HepG2 (cell line): ENCODE measurements at regions not wholly inside any gene's neighbourhood (a gene's known extent, or its start where the extent isn't known, plus 50 kb on each side); places are given as distances from the start of the nearest gene placed in this dataset.

Experiments
- ATAC-seq: fragments of 200-7000 bp; cut with Tn5 transposase; 3 replicates; pipeline ENCODE4 v1.9.1; 2020; ENCODE audit warnings: mild to moderate bottlenecking, moderate library complexity
- BruUV-seq: library from RNA; stranded (reverse); fragments of 400-500 nt; replicated peaks from 2 replicates; lab custom pipeline; 2021; lab: Mats Ljungman, UMichigan
- CTCF ChIA-PET: fragments of 300-600 bp; formaldehyde crosslinking; extraction: SDS; loops from one replicate; lab custom pipeline; 2021; ENCODE audit warnings: low total read pairs, inconsistent platforms, low intra/inter-chr PET ratio; lab: Yijun Ruan, JAX
- POLR2A ChIA-PET: fragments of 350-600 bp; sonication (Branson Sonifier 250); formaldehyde crosslinking; loops from one replicate; lab custom pipeline; 2020; ENCODE audit warnings: antibody characterized with exemption, inconsistent platforms; lab: Yijun Ruan, JAX
- DNase-seq: peaks from one replicate; pipeline ENCODE4 v3.0.0-alpha.2; 2015; ENCODE audit warnings: low spot score
- FAIRE-seq: peaks from 3 replicates; lab custom pipeline; 2011; peaks lifted over from hg19 to GRCh38; lab: Jason Lieb, UNC
- H2AFZ ChIP-seq: one replicate; pipeline ENCODE4 v1.6.1; 2011; ENCODE audit warnings: low read length, inconsistent platforms
- H3K27ac ChIP-seq: fragments of 300-600 bp; 3 replicates; pipeline ENCODE4 v1.8.0; 2011; ENCODE audit warnings: mixed run types, mild to moderate bottlenecking, mixed read lengths, low read length, inconsistent platforms; ENCODE audit not compliant: insufficient read depth; ENCODE audit errors: extremely low read length
- H3K27me3 ChIP-seq, 2 experiments: fragments of 200-600 bp in 1 of 2; 2 replicates in 1 of 2; 3 replicates in 1 of 2; pipeline versions ENCODE4 v1.6.0 to v1.8.0; 2011; ENCODE audit warnings: low read length in 2 of 2, mild to moderate bottlenecking in 2 of 2, moderate library complexity in 2 of 2, inconsistent platforms in 1 of 2; ENCODE audit not compliant: insufficient read depth in 2 of 2, control insufficient read depth in 1 of 2
- H3K36me3 ChIP-seq, 2 experiments: fragments of 200-600 bp in 1 of 2; replicated peaks in 1 of 2; 2 replicates in 1 of 2; 3 replicates in 1 of 2; pipeline versions ENCODE4 v1.5.1 to v1.8.0; 2011; ENCODE audit warnings: low read length in 2 of 2, inconsistent platforms in 1 of 2; ENCODE audit not compliant: insufficient read depth in 2 of 2, control insufficient read depth in 1 of 2
- H3K4me1 ChIP-seq: 2 replicates; pipeline ENCODE4 v1.5.1; 2012; ENCODE audit warnings: low read length, inconsistent platforms; ENCODE audit not compliant: insufficient read depth
- H3K4me2 ChIP-seq: 2 replicates; pipeline ENCODE4 v1.6.0; 2011; ENCODE audit warnings: low read depth, low read length, inconsistent platforms
- H3K4me3 ChIP-seq, 3 experiments: fragments of 200-600 bp in 1 of 3; sonication (generic), shearing (Covaris generic) in 1 of 3; replicated peaks in 1 of 3; 2 replicates each; pipeline ENCODE4 v1.5.1; 2011 to 2016; ENCODE audit warnings: low read length in 3 of 3, inconsistent platforms in 2 of 3, low read depth in 2 of 3, mild to moderate bottlenecking in 2 of 3, control low read depth in 1 of 3, mixed read lengths in 1 of 3; ENCODE audit not compliant: insufficient read depth in 1 of 3
- H3K79me2 ChIP-seq: one replicate; pipeline ENCODE4 v1.6.1; 2011; ENCODE audit warnings: low read length, inconsistent platforms; ENCODE audit not compliant: insufficient read depth
- H3K9ac ChIP-seq: 2 replicates; pipeline ENCODE4 v1.6.0; 2011; ENCODE audit warnings: mild to moderate bottlenecking, low read depth, low read length, inconsistent platforms; ENCODE audit not compliant: insufficient read depth
- H3K9me3 ChIP-seq: 2 replicates; pipeline ENCODE4 v1.5.1; 2012; ENCODE audit warnings: mild to moderate bottlenecking, low read length
- H4K20me1 ChIP-seq: 2 replicates; pipeline ENCODE4 v1.6.0; 2011; ENCODE audit warnings: inconsistent platforms, mild to moderate bottlenecking, low read length, moderate library complexity; ENCODE audit not compliant: insufficient read depth
- MIXL1 ChIP-seq: IDR thresholded peaks from 2 replicates; pipeline ENCODE4 v1.6.1; 2016
- RBM22 ChIP-seq: fragments of 200-400 bp; formaldehyde crosslinking; optimal IDR thresholded peaks from 2 replicates; pipeline ENCODE3; 2017; ENCODE audit warnings: mild to moderate bottlenecking, low read length, moderate library complexity
- ZNF674 ChIP-seq: sonication (generic); formaldehyde crosslinking; IDR thresholded peaks from 2 replicates; pipeline ENCODE4 v1.5.0; 2020; ENCODE audit warnings: low read depth, mild to moderate bottlenecking, missing genetic modification reagents
- ZNF878 ChIP-seq: sonication (generic); formaldehyde crosslinking; IDR thresholded peaks from 2 replicates; pipeline ENCODE4 v1.8.1; 2023; ENCODE audit warnings: mild to moderate bottlenecking, missing genetic modification reagents, moderate library complexity
- WGBS: methylation state at CpG from one replicate; pipeline ENCODE4 v1.1.6; 2017; ENCODE audit warnings: low lambda C conversion rate; 5-methylcytosine and 5-hydroxymethylcytosine counted together
- in situ Hi-C: cut with HindIII; loops from 2 replicates; pipeline ENCODE4 v1.10.0; 2017; ENCODE audit warnings: low pct_unique_long_range_greater_than_20kb; ENCODE audit not compliant: extremely low pct_ligation_motif_present
- intact Hi-C: fragments of 100-400 bp; cut with micrococcal nuclease; formaldehyde crosslinking; loops from one replicate; pipeline ENCODE4 v1.10.0; 2022; ENCODE audit not compliant: unreplicated experiment
- TF ChIP-seq, protein P1 (sequence below): sonication (generic); formaldehyde crosslinking; IDR thresholded peaks from 2 replicates; pipeline ENCODE4 v1.5.1; 2020; ENCODE audit warnings: mild to moderate bottlenecking, missing genetic modification reagents, moderate library complexity

DNA sequence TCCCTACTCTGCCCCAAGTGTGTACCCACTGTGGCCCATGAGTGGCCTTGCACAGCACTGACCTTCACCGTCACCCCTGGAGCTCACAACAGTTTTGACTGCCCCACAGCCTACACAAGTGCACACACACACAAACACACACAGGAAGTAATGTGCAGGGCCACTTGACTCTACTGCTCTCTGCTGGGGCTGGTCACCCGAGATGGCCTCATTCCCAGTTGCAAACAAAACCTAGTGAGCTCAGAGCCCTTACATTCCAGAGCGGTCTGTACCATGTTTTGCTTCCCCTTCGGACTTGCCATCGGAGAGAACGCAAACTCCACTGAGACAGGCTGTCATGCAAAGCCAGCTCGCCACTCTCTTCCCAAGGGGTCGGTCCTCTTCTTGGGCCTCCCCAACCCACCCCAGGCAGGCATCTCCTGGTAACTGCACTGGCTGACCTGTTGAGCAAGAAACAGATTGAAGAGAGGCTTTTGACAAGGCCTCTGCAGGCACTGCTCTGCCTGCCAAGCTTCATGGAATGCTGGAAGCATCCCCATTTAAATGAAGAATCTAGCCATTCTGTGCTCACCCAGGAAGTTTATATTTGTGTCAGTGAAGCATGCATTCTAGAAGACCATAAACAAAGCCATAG lies 232.0 kb upstream of the IGF1R start:
- intact Hi-C loops (no loop called here), in situ Hi-C loops (loop anchor here (25.0 kb wide), 1 partner anchor 504 kb away; no protein-coding TSS in a partner anchor)
- Histone ChIP-seq H4K20me1 (no peaks in the 10 kb centered on the region), H3K9me3 (no peaks in the 10 kb centered on the region), H3K36me3 (no peaks in the 10 kb centered on the region), H3K27ac (no peak overlapping the region), H3K27me3 (peaks cover 4 to 9% of the 10 kb centered on the region in 2 experiments; a peak in 4 of 5 replicates), H3K4me1 (no peaks in the 10 kb centered on the region), H3K4me3 (no peak overlapping the region), H3K9ac (no peak overlapping the region), H2AFZ (no peak overlapping the region), H3K4me2 (no peak overlapping the region), H3K79me2 (no peaks in the 10 kb centered on the region)
- DNase-seq, result no peak
- BruUV-seq, result no TSS peak
- ATAC-seq, result no peak
- no peak for TF ChIP-seq MIXL1
- TF ChIP-seq ZNF878 (CRISPR knock-in tag), result no peak
- TF ChIP-seq ZNF674 (CRISPR knock-in tag), result no peak
- TF ChIP-seq, protein P1, sequence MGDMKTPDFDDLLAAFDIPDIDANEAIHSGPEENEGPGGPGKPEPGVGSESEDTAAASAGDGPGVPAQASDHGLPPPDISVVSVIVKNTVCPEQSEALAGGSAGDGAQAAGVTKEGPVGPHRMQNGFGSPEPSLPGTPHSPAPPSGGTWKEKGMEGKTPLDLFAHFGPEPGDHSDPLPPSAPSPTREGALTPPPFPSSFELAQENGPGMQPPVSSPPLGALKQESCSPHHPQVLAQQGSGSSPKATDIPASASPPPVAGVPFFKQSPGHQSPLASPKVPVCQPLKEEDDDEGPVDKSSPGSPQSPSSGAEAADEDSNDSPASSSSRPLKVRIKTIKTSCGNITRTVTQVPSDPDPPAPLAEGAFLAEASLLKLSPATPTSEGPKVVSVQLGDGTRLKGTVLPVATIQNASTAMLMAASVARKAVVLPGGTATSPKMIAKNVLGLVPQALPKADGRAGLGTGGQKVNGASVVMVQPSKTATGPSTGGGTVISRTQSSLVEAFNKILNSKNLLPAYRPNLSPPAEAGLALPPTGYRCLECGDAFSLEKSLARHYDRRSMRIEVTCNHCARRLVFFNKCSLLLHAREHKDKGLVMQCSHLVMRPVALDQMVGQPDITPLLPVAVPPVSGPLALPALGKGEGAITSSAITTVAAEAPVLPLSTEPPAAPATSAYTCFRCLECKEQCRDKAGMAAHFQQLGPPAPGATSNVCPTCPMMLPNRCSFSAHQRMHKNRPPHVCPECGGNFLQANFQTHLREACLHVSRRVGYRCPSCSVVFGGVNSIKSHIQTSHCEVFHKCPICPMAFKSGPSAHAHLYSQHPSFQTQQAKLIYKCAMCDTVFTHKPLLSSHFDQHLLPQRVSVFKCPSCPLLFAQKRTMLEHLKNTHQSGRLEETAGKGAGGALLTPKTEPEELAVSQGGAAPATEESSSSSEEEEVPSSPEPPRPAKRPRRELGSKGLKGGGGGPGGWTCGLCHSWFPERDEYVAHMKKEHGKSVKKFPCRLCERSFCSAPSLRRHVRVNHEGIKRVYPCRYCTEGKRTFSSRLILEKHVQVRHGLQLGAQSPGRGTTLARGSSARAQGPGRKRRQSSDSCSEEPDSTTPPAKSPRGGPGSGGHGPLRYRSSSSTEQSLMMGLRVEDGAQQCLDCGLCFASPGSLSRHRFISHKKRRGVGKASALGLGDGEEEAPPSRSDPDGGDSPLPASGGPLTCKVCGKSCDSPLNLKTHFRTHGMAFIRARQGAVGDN, result no peak
- no peak for TF ChIP-seq RBM22
- FAIRE-seq, result no peak
- ChIA-PET POLR2A (no interaction called here), CTCF (no interaction called here)
- WGBS, result 50% methylated on average over 7 of the region's 8 CpGs
